GM20000 (cell line): ENCODE measurements at regions not wholly inside any gene's neighbourhood (a gene's known extent, or its start where the extent isn't known, plus 50 kb on each side); places are given as distances from the start of the nearest gene placed in this dataset.
"Not testable (repeated sequence)": the region's sequence is repeated elsewhere in the genome, so short reads cannot be mapped to it uniquely, and the experiment has no call there.

ENCODE experiments used
- DNase-seq: peaks from one replicate; pipeline ENCODE4 v3.0.0; 2012; ENCODE audit warnings: low spot score
- TF ChIP-seq, protein P1 (sequence below): IDR thresholded peaks from 2 replicates; pipeline ENCODE4 v1.5.1; 2012; ENCODE audit warnings: mild to moderate bottlenecking, control low read depth; ENCODE audit errors: extremely low read depth, missing control alignments

DNA sequence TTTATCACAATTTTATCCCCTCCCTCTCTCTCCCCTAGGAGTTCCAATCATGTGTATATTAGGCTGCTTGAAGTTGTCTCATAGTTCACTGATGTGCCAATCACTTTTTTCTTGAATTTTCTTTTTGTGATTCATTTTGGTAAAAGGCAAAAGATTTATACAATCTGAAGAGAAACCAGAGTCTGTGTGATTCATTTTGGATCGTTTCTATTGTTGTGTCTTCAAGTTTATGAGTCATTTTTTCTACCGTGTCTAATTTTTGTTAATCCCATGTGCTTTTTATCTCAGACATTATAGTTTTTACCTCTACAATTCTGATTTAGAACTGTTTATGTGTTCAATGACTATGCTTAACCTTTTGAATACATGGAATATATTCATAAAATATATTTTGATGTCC lies 483.9 kb upstream of the AUTS2 start:
- no peak for DNase-seq

DNA sequence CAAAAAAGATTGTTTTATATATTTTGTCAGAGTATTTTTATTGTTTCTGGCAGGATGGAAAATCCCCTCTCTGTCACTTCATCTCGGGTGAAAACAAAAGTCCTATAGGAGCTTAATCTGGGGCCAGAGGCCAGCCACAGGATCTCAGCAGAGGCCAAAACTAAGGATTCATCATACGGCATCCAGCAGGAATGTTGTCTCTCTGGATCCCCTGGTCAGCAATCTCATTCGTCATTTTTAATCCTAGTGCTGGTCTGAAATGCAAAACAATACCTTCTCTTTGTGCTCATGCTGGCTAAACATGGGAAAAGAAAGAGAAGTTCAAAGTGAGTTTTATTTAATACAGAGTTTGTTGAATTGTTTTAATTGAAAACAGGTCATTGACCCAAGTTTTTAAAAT lies 482.5 kb upstream of the AUTS2 start:
- TF ChIP-seq, protein P1, sequence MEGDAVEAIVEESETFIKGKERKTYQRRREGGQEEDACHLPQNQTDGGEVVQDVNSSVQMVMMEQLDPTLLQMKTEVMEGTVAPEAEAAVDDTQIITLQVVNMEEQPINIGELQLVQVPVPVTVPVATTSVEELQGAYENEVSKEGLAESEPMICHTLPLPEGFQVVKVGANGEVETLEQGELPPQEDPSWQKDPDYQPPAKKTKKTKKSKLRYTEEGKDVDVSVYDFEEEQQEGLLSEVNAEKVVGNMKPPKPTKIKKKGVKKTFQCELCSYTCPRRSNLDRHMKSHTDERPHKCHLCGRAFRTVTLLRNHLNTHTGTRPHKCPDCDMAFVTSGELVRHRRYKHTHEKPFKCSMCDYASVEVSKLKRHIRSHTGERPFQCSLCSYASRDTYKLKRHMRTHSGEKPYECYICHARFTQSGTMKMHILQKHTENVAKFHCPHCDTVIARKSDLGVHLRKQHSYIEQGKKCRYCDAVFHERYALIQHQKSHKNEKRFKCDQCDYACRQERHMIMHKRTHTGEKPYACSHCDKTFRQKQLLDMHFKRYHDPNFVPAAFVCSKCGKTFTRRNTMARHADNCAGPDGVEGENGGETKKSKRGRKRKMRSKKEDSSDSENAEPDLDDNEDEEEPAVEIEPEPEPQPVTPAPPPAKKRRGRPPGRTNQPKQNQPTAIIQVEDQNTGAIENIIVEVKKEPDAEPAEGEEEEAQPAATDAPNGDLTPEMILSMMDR, result no peak
- DNase-seq, result no peak

More for the DNA sequence above, 483.9 kb upstream of the AUTS2 start:
- TF ChIP-seq, protein P1, result no peak

DNA sequence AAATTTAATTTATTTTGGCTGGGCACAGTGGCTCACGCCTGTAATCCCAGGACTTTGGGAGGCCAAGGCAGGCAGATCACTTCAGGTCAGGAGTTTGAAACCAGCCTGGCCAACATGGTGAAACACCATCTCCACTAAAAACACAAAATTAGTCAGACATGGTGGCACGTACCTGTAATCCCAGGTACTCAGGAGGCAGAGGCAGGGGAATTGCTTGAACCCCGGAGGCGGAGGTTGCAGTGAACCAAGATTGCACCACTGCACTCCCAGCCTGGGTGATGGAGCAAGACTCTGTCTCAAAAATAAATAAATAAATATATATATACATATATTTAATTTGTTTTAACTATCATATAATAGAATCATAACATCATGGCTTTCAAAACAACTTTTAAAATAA lies 482.1 kb upstream of the AUTS2 start:
- DNase-seq, result not testable (repeated sequence)

DNA sequence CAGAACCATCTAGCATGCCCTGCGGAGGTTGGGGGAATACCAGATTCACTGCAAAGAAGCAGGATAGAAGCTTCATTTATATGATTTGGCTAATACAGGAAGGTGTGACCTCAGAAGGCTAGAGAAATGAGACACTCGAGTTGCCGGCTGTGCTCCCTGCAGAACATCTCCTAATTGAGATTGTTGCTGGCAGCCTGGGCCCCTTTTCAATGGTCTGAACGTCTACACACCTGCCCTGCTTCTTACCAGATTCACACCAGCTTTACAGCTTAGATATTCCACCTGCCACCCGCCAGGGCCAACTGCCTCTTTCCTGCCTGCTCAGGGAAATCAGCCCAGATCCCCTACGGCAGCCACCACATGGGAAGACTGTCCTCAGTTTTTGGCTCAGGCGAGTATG lies 475.3 kb upstream of the AUTS2 start:
- no peak for DNase-seq
- TF ChIP-seq, protein P1, result no peak

DNA sequence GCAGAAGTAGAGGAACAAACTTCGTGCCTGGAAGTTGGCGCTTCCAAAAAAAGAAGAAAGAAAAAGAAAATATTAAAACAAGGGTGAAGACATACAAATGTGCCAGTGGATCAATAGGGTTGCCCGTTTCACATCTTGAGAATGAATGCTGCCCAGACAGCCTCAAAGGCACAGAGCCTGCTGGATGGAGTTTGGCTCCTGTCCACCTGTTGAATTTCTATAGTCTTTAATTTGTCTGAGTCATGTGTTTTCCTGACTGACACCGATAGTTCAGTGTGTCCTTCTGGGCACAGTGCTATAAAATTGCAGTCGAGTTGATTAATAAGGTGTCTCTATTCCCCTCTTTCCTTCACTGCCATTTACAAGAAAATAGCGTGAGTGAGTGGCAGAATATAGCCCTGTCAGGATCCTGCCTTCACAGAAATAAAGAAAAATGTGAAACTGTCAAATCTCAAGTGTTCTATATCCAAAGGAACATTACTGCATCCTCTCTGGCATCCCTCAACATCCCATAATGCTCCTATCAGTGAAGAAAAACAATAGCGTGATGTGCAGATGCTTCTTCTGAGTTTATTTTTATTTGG lies 471.3 kb upstream of the AUTS2 start:
- DNase-seq, result no peak
- TF ChIP-seq, protein P1, result no peak

DNA sequence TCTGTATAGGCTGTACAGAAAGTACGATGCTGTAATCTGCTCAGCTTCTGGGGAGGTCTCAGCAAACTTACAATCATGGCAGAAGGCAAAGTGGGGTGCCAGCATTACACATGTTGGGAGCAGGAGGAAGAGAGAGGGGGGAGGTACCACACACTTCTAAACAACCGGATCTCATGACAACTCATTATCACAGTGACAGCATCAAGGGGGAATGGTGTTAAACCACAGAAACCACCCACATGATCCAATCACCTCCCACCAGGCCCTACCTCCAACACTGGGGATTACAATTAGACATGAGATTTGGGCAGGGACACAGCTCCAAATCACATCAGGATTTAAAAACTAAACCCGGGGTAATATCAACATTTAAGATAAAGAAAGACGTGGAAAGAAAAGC lies 468.8 kb upstream of the AUTS2 start:
- TF ChIP-seq, protein P1, result no peak

DNA sequence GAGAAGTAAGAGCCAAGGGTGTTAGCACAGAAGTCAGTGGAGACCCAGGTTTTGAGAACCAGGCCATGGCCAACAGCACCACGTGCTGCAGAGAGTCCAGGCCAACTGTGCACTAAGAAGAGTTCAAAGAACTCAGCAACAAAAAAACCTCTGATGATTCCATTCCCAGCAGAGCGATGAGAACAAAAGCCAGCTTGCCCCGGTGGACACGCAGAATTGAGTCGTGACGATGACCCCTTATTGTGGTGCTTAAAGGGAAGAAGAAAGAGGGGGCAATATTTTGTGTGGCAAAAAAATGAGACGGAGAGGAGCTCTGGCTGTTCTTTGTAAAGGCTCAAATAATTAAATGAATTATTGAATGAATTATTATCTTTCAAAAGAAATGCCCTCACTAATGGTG lies 468.3 kb upstream of the AUTS2 start:
- no peak for DNase-seq
- TF ChIP-seq, protein P1, result no peak

More for the DNA sequence above, 468.8 kb upstream of the AUTS2 start:
- DNase-seq, result no peak

DNA sequence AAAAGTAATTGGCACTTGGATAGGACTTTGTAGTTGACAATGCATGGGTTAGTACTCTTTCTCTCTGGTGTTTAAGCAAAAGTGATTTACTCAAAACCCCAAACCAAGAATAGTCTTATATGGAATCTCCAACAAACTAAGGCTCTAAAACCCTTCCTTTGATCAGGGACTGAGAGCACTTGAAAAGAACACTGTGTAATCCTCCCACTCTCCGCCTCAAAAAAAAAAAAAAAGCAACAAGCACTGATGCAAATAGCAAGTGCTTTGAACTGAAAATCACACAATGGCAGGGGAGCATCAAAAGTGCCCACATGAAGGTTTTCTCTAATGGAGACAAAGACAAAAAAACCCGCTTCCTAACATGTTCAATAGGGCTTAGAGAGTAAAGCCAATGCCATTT lies 467.9 kb upstream of the AUTS2 start:
- no peak for DNase-seq
- TF ChIP-seq, protein P1, result no peak
